Uterus (tissue), 2 donors: ENCODE measurements at regions not wholly inside any gene's neighbourhood (a gene's known extent, or its start where the extent isn't known, plus 50 kb on each side); places are given as distances from the start of the nearest gene placed in this dataset.

Source experiments
- POLR2A ChIP-seq, 2 donors: fragments of 450-650 bp; IDR thresholded peaks; one replicate each; pipeline ENCODE4 v1.6.1; 2016; ENCODE audit warnings: antibody characterized with exemption in 2 of 2, mild to moderate bottlenecking in 1 of 2, moderate library complexity in 1 of 2
- TF ChIP-seq, protein P1 (sequence below), 4 experiments: fragments of 200-600 bp in 2 of 4; fragments of 450-650 bp in 2 of 4; sonication (generic) in 2 of 4; IDR thresholded peaks; one replicate each; pipeline ENCODE4 v1.5.1; 2016 to 2019; ENCODE audit warnings: antibody characterized with exemption in 4 of 4, mild to moderate bottlenecking in 2 of 4, moderate library complexity in 1 of 4

DNA sequence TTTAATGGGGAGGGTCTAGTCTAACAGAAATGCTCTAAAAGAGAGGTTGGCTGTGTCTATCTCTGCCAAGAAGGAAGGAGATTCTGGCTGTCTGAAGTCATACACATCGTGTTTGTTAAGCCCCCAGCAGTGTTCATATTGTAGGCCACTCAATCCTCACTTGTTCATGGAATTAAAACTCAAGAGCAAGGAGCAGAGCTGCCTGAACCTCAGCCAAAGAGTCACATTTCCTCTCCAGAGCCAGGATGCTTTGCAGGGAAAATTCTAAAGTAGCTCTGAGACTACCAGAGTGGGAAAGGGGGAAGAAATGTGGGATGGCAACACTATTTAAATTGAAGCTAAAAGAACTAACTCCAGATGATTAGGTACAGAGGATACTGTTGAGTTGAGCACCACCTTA lies 190.7 kb upstream of the CXCR4 start:
- TF ChIP-seq, protein P1, sequence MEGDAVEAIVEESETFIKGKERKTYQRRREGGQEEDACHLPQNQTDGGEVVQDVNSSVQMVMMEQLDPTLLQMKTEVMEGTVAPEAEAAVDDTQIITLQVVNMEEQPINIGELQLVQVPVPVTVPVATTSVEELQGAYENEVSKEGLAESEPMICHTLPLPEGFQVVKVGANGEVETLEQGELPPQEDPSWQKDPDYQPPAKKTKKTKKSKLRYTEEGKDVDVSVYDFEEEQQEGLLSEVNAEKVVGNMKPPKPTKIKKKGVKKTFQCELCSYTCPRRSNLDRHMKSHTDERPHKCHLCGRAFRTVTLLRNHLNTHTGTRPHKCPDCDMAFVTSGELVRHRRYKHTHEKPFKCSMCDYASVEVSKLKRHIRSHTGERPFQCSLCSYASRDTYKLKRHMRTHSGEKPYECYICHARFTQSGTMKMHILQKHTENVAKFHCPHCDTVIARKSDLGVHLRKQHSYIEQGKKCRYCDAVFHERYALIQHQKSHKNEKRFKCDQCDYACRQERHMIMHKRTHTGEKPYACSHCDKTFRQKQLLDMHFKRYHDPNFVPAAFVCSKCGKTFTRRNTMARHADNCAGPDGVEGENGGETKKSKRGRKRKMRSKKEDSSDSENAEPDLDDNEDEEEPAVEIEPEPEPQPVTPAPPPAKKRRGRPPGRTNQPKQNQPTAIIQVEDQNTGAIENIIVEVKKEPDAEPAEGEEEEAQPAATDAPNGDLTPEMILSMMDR (IDR thresholded peaks at IDR 0.05) = no peak
- no peak for TF ChIP-seq POLR2A (IDR thresholded peaks at IDR 0.05)
